ENCODE measurements at regions not wholly inside any gene's neighbourhood (a gene's known extent, or its start where the extent isn't known, plus 50 kb on each side); places are given as distances from the start of the nearest gene placed in this dataset.
"Not testable (repeated sequence)": the region's sequence is repeated elsewhere in the genome, so short reads cannot be mapped to it uniquely, and the experiment has no call there.

GRCh38 chr17:16859515-16859914 is 112.4 kb downstream of the TNFRSF13B start:
- peaks cover 8 to 15% of the 10 kb centered on the region in 2 experiments for H3K4me1 Mint-ChIP-seq
- no CpG with 5 or more reads among the region's 2 CpGs for WGBS (ENCODE audit: extremely low coverage, insufficient read length, low lambda C conversion rate)
- not testable (repeated sequence) for H2AFZ ChIP-seq (ENCODE audit: low read length); H2BK12ac ChIP-seq (ENCODE audit: insufficient read length, low read depth, low read length); H3K27ac ChIP-seq (ENCODE audit: insufficient read length, low read depth, low read length); H4K20me1 ChIP-seq (ENCODE audit: control insufficient read depth, insufficient read depth, insufficient read length); H3K27ac Mint-ChIP-seq; H3K4me3 Mint-ChIP-seq; H2AK5ac ChIP-seq (ENCODE audit: insufficient read length, low read length); H3K27me3 ChIP-seq (ENCODE audit: insufficient read depth, low read length); H3K4ac ChIP-seq (ENCODE audit: low read depth, low read length); DNase-seq; H3K56ac ChIP-seq (ENCODE audit: insufficient read length, low read depth, low read length); H2BK20ac ChIP-seq (ENCODE audit: low read depth, low read length, poor library complexity, severe bottlenecking); H3T11ph ChIP-seq (ENCODE audit: low read length); H3K4me2 ChIP-seq (ENCODE audit: insufficient read depth, insufficient read length, low read length); H3K36me3 Mint-ChIP-seq (ENCODE audit: insufficient read depth in 1 of 3, low read depth in 3 of 3); H3K14ac ChIP-seq (ENCODE audit: insufficient read depth, low read length); H2BK15ac ChIP-seq (ENCODE audit: low read depth, low read length); H4K91ac ChIP-seq (ENCODE audit: insufficient read length, low read depth, low read length); H2BK120ac ChIP-seq (ENCODE audit: low read depth, low read length, poor library complexity, severe bottlenecking); H3K79me2 ChIP-seq (ENCODE audit: insufficient read depth, low read length); H3K9me3 Mint-ChIP-seq; H4K8ac ChIP-seq (replicated peaks; ENCODE audit: insufficient read length, low read depth, low read length); H3K27me3 Mint-ChIP-seq (ENCODE audit: low read depth); H4K5ac ChIP-seq (ENCODE audit: insufficient read length, low read depth, low read length); H2BK5ac ChIP-seq (ENCODE audit: insufficient read length, low read length); H3K23ac ChIP-seq (ENCODE audit: insufficient read length, low read depth, low read length); H3K23me2 ChIP-seq (ENCODE audit: insufficient read length, low read depth, low read length, poor library complexity, severe bottlenecking); H3K9ac ChIP-seq (ENCODE audit: extremely low read depth, insufficient read length, low read length); H3K79me1 ChIP-seq (ENCODE audit: insufficient read depth, low read depth, low read length, poor library complexity, severe bottlenecking); H3K9me3 ChIP-seq (ENCODE audit: control insufficient read depth, low read depth, low read length); H3K18ac ChIP-seq (ENCODE audit: insufficient read length, low read depth, low read length); H3K4me1 ChIP-seq (ENCODE audit: insufficient read depth, low read length)

- WGBS (ENCODE audit: extremely low coverage, insufficient read length, low lambda C conversion rate), result no CpG with 5 or more reads among the region's 6 CpGs
- not testable (repeated sequence) for DNase-seq; H3K9ac ChIP-seq (ENCODE audit: extremely low read depth, insufficient read length, low read length)
Measured at GRCh38 chr17:16857746-16858145, 114.2 kb downstream of the TNFRSF13B start.

More at GRCh38 chr17:16857746-16858145, 114.2 kb downstream of the TNFRSF13B start:
- peaks cover 8 to 16% of the 10 kb centered on the region in 2 experiments for H3K4me1 Mint-ChIP-seq
- H2BK15ac ChIP-seq (ENCODE audit: low read depth, low read length); H3K36me3 Mint-ChIP-seq (ENCODE audit: insufficient read depth in 1 of 3, low read depth in 3 of 3); H3K4me3 Mint-ChIP-seq; H4K20me1 ChIP-seq (ENCODE audit: control insufficient read depth, insufficient read depth, insufficient read length); H4K8ac ChIP-seq (replicated peaks; ENCODE audit: insufficient read length, low read depth, low read length); H3K18ac ChIP-seq (ENCODE audit: insufficient read length, low read depth, low read length); H3K27ac ChIP-seq (ENCODE audit: insufficient read length, low read depth, low read length); H3K4me2 ChIP-seq (ENCODE audit: insufficient read depth, insufficient read length, low read length); H3K27ac Mint-ChIP-seq; H3K4ac ChIP-seq (ENCODE audit: low read depth, low read length); H3K23me2 ChIP-seq (ENCODE audit: insufficient read length, low read depth, low read length, poor library complexity, severe bottlenecking); H2BK120ac ChIP-seq (ENCODE audit: low read depth, low read length, poor library complexity, severe bottlenecking); H4K5ac ChIP-seq (ENCODE audit: insufficient read length, low read depth, low read length); H3K27me3 Mint-ChIP-seq (ENCODE audit: low read depth); H3K27me3 ChIP-seq (ENCODE audit: insufficient read depth, low read length); H2BK5ac ChIP-seq (ENCODE audit: insufficient read length, low read length); H3K9me3 Mint-ChIP-seq; H3K79me1 ChIP-seq (ENCODE audit: insufficient read depth, low read depth, low read length, poor library complexity, severe bottlenecking); H2BK12ac ChIP-seq (ENCODE audit: insufficient read length, low read depth, low read length); H3K56ac ChIP-seq (ENCODE audit: insufficient read length, low read depth, low read length); H3K23ac ChIP-seq (ENCODE audit: insufficient read length, low read depth, low read length); H3K14ac ChIP-seq (ENCODE audit: insufficient read depth, low read length); H2BK20ac ChIP-seq (ENCODE audit: low read depth, low read length, poor library complexity, severe bottlenecking); H2AK5ac ChIP-seq (ENCODE audit: insufficient read length, low read length); H3T11ph ChIP-seq (ENCODE audit: low read length); H3K79me2 ChIP-seq (ENCODE audit: insufficient read depth, low read length); H3K9me3 ChIP-seq (ENCODE audit: control insufficient read depth, low read depth, low read length); H2AFZ ChIP-seq (ENCODE audit: low read length); H3K4me1 ChIP-seq (ENCODE audit: insufficient read depth, low read length); H4K91ac ChIP-seq (ENCODE audit: insufficient read length, low read depth, low read length): not testable (repeated sequence)

Data from H9 (cell line).